ENCODE measurements at regions not wholly inside any gene's neighbourhood (a gene's known extent, or its start where the extent isn't known, plus 50 kb on each side); places are given as distances from the start of the nearest gene placed in this dataset.

DNA sequence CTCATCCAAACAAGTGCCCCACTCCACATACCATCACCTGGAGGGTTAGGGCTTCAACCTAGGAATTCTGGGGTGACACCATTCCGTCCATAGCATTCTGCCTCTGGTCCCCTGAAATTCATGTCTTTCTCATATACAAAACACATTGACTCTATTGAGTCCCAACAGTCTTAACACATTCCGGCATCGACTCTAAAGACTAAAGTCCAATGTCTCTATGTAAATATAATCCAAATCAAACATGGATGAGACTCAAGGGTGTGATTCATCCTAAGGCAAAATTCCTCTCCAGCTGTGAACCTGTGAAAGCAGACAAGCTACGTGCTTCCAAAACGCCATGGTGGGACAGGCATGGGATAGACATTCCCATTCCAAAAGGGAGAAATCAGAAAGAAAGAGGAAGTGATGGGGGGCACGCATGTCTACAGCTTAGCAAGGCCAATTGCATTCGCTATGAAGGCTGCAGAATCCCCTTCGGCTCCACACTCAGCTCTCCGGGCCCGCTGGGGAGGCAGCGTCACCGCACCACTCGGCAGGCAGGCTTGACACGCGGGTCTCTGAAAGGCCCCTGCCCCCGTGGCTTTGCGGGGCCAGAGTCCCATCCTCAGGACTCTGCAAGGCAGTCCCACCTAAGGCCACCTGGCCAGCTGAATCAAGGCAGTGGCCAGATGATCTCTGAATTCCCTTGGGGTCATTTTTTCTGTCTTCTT lies 53.2 kb downstream of the ADRA2C start (continued):
- TF ChIP-seq, protein P1, sequence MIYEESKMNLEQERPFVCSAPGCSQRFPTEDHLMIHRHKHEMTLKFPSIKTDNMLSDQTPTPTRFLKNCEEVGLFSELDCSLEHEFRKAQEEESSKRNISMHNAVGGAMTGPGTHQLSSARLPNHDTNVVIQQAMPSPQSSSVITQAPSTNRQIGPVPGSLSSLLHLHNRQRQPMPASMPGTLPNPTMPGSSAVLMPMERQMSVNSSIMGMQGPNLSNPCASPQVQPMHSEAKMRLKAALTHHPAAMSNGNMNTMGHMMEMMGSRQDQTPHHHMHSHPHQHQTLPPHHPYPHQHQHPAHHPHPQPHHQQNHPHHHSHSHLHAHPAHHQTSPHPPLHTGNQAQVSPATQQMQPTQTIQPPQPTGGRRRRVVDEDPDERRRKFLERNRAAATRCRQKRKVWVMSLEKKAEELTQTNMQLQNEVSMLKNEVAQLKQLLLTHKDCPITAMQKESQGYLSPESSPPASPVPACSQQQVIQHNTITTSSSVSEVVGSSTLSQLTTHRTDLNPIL (CRISPR knock-in tag; IDR thresholded peaks at IDR 0.05; ENCODE audit: low read depth), result no peak
- TF ChIP-seq OSR1 (CRISPR knock-in tag; IDR thresholded peaks at IDR 0.05) (no peak), PPARA (CRISPR knock-in tag; IDR thresholded peaks at IDR 0.05; ENCODE audit: borderline replicate concordance) (no peak)
- TF ChIP-seq, protein P2, sequence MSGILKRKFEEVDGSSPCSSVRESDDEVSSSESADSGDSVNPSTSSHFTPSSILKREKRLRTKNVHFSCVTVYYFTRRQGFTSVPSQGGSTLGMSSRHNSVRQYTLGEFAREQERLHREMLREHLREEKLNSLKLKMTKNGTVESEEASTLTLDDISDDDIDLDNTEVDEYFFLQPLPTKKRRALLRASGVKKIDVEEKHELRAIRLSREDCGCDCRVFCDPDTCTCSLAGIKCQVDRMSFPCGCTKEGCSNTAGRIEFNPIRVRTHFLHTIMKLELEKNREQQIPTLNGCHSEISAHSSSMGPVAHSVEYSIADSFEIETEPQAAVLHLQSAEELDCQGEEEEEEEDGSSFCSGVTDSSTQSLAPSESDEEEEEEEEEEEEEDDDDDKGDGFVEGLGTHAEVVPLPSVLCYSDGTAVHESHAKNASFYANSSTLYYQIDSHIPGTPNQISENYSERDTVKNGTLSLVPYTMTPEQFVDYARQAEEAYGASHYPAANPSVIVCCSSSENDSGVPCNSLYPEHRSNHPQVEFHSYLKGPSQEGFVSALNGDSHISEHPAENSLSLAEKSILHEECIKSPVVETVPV (CRISPR knock-in tag; IDR thresholded peaks at IDR 0.05), result no peak

DNA sequence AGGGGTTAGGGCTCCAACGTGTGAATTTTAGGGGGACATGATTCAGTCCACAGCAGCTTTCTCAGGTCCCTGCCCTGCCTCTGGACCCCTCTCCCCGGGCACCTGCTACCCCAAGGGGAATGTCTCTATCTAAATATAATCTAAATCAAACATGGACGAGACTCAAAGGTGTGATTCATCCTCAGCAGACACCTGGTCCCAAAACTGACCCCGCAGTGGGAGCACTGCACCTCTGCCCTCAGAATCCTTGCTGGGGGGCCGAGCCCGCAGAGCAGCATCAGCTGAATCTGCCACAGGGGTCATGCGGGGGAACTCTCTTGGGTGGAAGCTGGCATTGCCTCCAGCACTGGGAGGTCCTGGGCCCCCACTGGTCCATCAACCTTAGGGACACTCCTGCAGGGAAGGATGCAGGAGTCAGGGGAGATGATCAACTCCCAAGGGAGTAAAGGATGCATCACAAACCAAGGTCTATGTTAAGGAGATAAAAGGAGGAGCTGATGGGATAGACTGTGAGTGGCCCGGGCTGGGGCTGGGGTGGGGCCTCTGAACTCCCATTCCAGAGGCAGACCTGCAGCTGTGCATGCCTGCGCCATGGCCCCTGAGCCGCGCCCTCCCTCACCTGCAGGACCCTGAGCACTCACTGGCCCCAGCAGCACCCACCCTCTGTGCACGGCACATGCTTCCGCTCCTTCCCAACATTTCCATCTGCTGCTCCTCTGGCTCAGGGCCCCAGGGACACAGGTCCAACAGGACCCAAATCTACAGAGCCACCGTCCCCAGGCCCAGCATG lies 54.0 kb downstream of the ADRA2C start:
- ATAC-seq, result no peak
- TF ChIP-seq ZFP3 (CRISPR knock-in tag; IDR thresholded peaks at IDR 0.05) (no peak), TOX (CRISPR knock-in tag; IDR thresholded peaks at IDR 0.05; ENCODE audit: borderline replicate concordance) (no peak), OSR1 (CRISPR knock-in tag; IDR thresholded peaks at IDR 0.05) (no peak), ISL1 (CRISPR knock-in tag; IDR thresholded peaks at IDR 0.05) (no peak), ARNTL (CRISPR knock-in tag; IDR thresholded peaks at IDR 0.05; ENCODE audit: borderline replicate concordance, low read depth) (no peak), SNAI2 (CRISPR knock-in tag; IDR thresholded peaks at IDR 0.05) (no peak), ZNF70 (CRISPR knock-in tag; IDR thresholded peaks at IDR 0.05) (no peak), PPARA (CRISPR knock-in tag; IDR thresholded peaks at IDR 0.05; ENCODE audit: borderline replicate concordance) (no peak), ZFP30 (CRISPR knock-in tag; IDR thresholded peaks at IDR 0.05) (no peak)
- TF ChIP-seq, protein P3, sequence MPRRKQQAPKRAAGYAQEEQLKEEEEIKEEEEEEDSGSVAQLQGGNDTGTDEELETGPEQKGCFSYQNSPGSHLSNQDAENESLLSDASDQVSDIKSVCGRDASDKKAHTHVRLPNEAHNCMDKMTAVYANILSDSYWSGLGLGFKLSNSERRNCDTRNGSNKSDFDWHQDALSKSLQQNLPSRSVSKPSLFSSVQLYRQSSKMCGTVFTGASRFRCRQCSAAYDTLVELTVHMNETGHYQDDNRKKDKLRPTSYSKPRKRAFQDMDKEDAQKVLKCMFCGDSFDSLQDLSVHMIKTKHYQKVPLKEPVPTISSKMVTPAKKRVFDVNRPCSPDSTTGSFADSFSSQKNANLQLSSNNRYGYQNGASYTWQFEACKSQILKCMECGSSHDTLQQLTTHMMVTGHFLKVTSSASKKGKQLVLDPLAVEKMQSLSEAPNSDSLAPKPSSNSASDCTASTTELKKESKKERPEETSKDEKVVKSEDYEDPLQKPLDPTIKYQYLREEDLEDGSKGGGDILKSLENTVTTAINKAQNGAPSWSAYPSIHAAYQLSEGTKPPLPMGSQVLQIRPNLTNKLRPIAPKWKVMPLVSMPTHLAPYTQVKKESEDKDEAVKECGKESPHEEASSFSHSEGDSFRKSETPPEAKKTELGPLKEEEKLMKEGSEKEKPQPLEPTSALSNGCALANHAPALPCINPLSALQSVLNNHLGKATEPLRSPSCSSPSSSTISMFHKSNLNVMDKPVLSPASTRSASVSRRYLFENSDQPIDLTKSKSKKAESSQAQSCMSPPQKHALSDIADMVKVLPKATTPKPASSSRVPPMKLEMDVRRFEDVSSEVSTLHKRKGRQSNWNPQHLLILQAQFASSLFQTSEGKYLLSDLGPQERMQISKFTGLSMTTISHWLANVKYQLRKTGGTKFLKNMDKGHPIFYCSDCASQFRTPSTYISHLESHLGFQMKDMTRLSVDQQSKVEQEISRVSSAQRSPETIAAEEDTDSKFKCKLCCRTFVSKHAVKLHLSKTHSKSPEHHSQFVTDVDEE (CRISPR knock-in tag; IDR thresholded peaks at IDR 0.05), result no peak
- TF ChIP-seq, protein P4, sequence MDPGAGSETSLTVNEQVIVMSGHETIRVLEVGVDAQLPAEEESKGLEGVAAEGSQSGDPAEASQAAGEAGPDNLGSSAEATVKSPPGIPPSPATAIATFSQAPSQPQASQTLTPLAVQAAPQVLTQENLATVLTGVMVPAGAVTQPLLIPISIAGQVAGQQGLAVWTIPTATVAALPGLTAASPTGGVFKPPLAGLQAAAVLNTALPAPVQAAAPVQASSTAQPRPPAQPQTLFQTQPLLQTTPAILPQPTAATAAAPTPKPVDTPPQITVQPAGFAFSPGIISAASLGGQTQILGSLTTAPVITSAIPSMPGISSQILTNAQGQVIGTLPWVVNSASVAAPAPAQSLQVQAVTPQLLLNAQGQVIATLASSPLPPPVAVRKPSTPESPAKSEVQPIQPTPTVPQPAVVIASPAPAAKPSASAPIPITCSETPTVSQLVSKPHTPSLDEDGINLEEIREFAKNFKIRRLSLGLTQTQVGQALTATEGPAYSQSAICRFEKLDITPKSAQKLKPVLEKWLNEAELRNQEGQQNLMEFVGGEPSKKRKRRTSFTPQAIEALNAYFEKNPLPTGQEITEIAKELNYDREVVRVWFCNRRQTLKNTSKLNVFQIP (CRISPR knock-in tag; IDR thresholded peaks at IDR 0.05; ENCODE audit: borderline replicate concordance, low read depth), result no peak

DNA sequence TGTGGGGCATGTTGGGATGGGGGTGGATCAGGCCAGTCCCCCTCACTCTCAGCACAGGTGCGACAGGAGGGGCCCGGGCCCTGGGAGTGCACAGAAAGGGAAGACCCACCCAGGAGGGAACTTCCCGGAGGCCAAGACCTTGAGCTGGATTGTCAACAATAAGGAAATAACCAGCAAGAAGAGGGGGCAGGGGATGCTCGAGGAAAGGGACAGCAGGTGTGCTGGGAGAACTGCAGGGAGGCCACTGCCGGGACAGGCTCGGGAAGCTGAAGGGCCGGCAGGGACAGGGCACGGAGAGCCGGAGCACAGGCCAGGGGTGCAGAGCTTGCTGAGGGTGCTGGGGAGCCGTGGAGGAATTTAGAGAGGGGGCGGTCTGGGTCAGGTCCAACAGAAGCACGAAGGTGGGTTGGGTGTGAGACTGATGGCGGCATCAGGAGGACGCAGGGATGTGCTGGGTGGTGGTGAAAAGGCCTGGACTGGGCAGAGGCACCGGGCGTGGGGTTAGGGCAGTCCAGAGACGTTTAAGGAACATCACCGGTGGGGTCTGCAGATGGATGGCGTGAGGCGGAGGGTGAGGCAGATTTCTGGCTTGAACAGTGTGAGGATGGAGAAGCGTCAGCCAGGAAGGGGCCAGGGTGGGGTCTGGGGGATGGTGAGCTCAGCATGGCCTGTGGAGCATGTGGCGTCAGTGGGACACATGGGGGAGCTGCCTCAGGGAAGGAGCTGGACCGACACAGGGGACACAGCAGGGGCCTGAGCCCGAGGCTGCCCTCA lies 54.8 kb downstream of the ADRA2C start:
- TF ChIP-seq ZFP30 (CRISPR knock-in tag; IDR thresholded peaks at IDR 0.05) (no peak), ZC3H10 (CRISPR knock-in tag; IDR thresholded peaks at IDR 0.05) (no peak)
- ATAC-seq, result no peak

DNA sequence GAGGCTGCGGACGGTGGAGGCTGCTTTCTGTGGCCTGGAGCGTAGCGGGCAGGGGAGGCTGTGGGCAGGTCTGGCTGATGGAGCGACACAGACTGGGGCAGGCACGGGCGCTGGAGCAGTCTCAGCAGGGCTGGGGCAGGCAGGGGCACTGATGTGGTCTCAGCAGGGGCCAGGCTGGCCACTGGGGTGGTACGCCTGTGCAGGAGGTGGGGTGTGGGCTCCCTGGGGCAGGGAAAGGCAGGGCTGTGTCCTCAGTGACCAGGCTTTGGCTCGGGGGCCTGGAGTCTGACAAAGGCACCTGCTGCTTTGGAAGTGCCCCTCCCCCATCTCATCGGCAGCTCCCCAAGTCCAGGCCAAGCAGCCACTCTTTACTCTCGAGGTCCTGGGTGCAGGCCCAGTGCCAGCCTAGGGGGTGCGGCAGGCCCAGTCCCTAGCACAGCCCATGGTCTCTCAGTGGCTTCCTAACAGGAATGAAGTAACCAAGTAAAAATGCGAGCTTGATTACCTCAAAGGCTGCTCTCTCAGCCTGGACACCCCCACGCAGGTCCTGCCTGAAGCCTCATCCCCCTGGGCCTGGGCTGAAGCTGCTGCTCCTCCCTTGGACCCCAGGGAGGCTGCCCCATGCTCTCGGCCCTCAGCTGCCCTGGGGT lies 55.5 kb downstream of the ADRA2C start:
- ATAC-seq, result no peak
- TF ChIP-seq ZFP30 (CRISPR knock-in tag; IDR thresholded peaks at IDR 0.05) (no peak), ZNF8 (CRISPR knock-in tag; IDR thresholded peaks at IDR 0.05) (no peak), ZC3H10 (CRISPR knock-in tag; IDR thresholded peaks at IDR 0.05) (no peak), ARNTL (CRISPR knock-in tag; IDR thresholded peaks at IDR 0.05; ENCODE audit: borderline replicate concordance, low read depth) (no peak), PPARA (CRISPR knock-in tag; IDR thresholded peaks at IDR 0.05; ENCODE audit: borderline replicate concordance) (no peak), ZFP3 (CRISPR knock-in tag; IDR thresholded peaks at IDR 0.05) (no peak), BACH2 (CRISPR knock-in tag; IDR thresholded peaks at IDR 0.05; ENCODE audit: borderline replicate concordance) (no peak), OSR1 (CRISPR knock-in tag; IDR thresholded peaks at IDR 0.05) (no peak), TCF4 (CRISPR knock-in tag; IDR thresholded peaks at IDR 0.05; ENCODE audit: borderline replicate concordance) (no peak), ZNF565 (CRISPR knock-in tag; conservative IDR thresholded peaks at IDR 0.05; ENCODE audit: low read depth) (no peak)
- TF ChIP-seq, protein P5, sequence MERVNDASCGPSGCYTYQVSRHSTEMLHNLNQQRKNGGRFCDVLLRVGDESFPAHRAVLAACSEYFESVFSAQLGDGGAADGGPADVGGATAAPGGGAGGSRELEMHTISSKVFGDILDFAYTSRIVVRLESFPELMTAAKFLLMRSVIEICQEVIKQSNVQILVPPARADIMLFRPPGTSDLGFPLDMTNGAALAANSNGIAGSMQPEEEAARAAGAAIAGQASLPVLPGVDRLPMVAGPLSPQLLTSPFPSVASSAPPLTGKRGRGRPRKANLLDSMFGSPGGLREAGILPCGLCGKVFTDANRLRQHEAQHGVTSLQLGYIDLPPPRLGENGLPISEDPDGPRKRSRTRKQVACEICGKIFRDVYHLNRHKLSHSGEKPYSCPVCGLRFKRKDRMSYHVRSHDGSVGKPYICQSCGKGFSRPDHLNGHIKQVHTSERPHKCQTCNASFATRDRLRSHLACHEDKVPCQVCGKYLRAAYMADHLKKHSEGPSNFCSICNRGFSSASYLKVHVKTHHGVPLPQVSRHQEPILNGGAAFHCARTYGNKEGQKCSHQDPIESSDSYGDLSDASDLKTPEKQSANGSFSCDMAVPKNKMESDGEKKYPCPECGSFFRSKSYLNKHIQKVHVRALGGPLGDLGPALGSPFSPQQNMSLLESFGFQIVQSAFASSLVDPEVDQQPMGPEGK (CRISPR knock-in tag; IDR thresholded peaks at IDR 0.05; ENCODE audit: borderline replicate concordance), result no peak
- TF ChIP-seq, protein P4 (CRISPR knock-in tag; IDR thresholded peaks at IDR 0.05; ENCODE audit: borderline replicate concordance, low read depth), result no peak
